SK-N-SH treated with all-trans-retinoic acid at 6 μM for 48 hours (cell line): ENCODE measurements at regions not wholly inside any gene's neighbourhood (a gene's known extent, or its start where the extent isn't known, plus 50 kb on each side); places are given as distances from the start of the nearest gene placed in this dataset.

Experiments
- ATAC-seq: fragments of 200-7000 bp; cut with Tn5 transposase; 3 replicates; pipeline ENCODE4 v1.9.1; 2020; ENCODE audit warnings: mild to moderate bottlenecking, moderate library complexity
- ARNTL ChIP-seq: fragments of 450-650 bp; formaldehyde crosslinking; IDR thresholded peaks from 2 replicates; pipeline ENCODE4 v1.5.0; 2020; ENCODE audit warnings: low read depth, mild to moderate bottlenecking, moderate library complexity, borderline replicate concordance
- BACH2 ChIP-seq: fragments of 250-450 bp; sonication (Bioruptor Pico); IDR thresholded peaks from 2 replicates; pipeline ENCODE4 v1.9.0; 2021; ENCODE audit warnings: mild to moderate bottlenecking, borderline replicate concordance
- CSDC2 ChIP-seq: fragments of 250-450 bp; sonication (Bioruptor Pico); IDR thresholded peaks from 2 replicates; pipeline ENCODE4 v1.5.0; 2020; ENCODE audit warnings: mild to moderate bottlenecking, moderate library complexity
- CSRNP3 ChIP-seq: fragments of 250-450 bp; sonication (Bioruptor Pico); IDR thresholded peaks from 2 replicates; pipeline ENCODE4 v1.5.1; 2021; ENCODE audit warnings: mild to moderate bottlenecking, moderate library complexity
- ESRRG ChIP-seq: fragments of 250-450 bp; sonication (Bioruptor Pico); IDR thresholded peaks from 2 replicates; pipeline ENCODE4 v1.6.1; 2021; ENCODE audit warnings: mild to moderate bottlenecking
- GLIS3 ChIP-seq: fragments of 250-450 bp; sonication (Bioruptor Pico); IDR thresholded peaks from 2 replicates; pipeline ENCODE4 v1.5.0; 2020; ENCODE audit warnings: mild to moderate bottlenecking, moderate library complexity
- ISL1 ChIP-seq: fragments of 250-450 bp; sonication (Bioruptor Pico); IDR thresholded peaks from 2 replicates; pipeline ENCODE4 v2.1.2; 2022; ENCODE audit warnings: mild to moderate bottlenecking, moderate library complexity
- OSR1 ChIP-seq: fragments of 250-450 bp; sonication (Bioruptor Pico); IDR thresholded peaks from 2 replicates; pipeline ENCODE4 v1.8.0; 2022; ENCODE audit warnings: moderate library complexity, mild to moderate bottlenecking, inconsistent platforms
- PATZ1 ChIP-seq: fragments of 250-450 bp; sonication (Bioruptor Pico); IDR thresholded peaks from 2 replicates; pipeline ENCODE4 v1.8.0; 2020; ENCODE audit warnings: mild to moderate bottlenecking, moderate library complexity, borderline replicate concordance
- POU6F1 ChIP-seq: fragments of 250-450 bp; sonication (Bioruptor Pico); IDR thresholded peaks from 2 replicates; pipeline ENCODE4 v1.8.0; 2021; ENCODE audit warnings: low read depth, mild to moderate bottlenecking, moderate library complexity, borderline replicate concordance
- PPARA ChIP-seq: fragments of 250-450 bp; sonication (Bioruptor Pico); IDR thresholded peaks from 2 replicates; pipeline ENCODE4 v1.5.0; 2020; ENCODE audit warnings: mild to moderate bottlenecking, borderline replicate concordance
- RARB ChIP-seq: fragments of 250-450 bp; sonication (Bioruptor Pico); IDR thresholded peaks from 2 replicates; pipeline ENCODE4 v1.8.0; 2021; ENCODE audit warnings: mild to moderate bottlenecking, moderate library complexity
- SNAI2 ChIP-seq: fragments of 250-450 bp; sonication (Bioruptor Pico); IDR thresholded peaks from 2 replicates; pipeline ENCODE4 v1.5.0; 2020; ENCODE audit warnings: mild to moderate bottlenecking, moderate library complexity
- TCF4 ChIP-seq: fragments of 250-450 bp; sonication (Bioruptor Pico); IDR thresholded peaks from 2 replicates; pipeline ENCODE4 v1.8.0; 2021; ENCODE audit warnings: mild to moderate bottlenecking, moderate library complexity, borderline replicate concordance
- TOX ChIP-seq: fragments of 250-450 bp; sonication (Bioruptor Pico); IDR thresholded peaks from 2 replicates; pipeline ENCODE4 v1.8.0; 2021; ENCODE audit warnings: mild to moderate bottlenecking, moderate library complexity, borderline replicate concordance
- TSHZ2 ChIP-seq: fragments of 250-450 bp; sonication (Bioruptor Pico); IDR thresholded peaks from 2 replicates; pipeline ENCODE4 v1.5.0; 2020; ENCODE audit warnings: mild to moderate bottlenecking, moderate library complexity
- ZC3H10 ChIP-seq: fragments of 250-450 bp; sonication (Bioruptor Pico); IDR thresholded peaks from 2 replicates; pipeline ENCODE4 v1.5.1; 2021; ENCODE audit warnings: mild to moderate bottlenecking, moderate library complexity
- ZFP3 ChIP-seq: fragments of 250-450 bp; sonication (Bioruptor Pico); IDR thresholded peaks from 2 replicates; pipeline ENCODE4 v1.5.0; 2020; ENCODE audit warnings: mild to moderate bottlenecking, moderate library complexity
- ZFP30 ChIP-seq: fragments of 450-650 bp; formaldehyde crosslinking; IDR thresholded peaks from 2 replicates; pipeline ENCODE4 v1.5.0; 2022; ENCODE audit warnings: mild to moderate bottlenecking, moderate library complexity
- ZNF70 ChIP-seq: fragments of 450-650 bp; formaldehyde crosslinking; IDR thresholded peaks from 2 replicates; pipeline ENCODE4 v1.5.0; 2020; ENCODE audit warnings: mild to moderate bottlenecking, moderate library complexity
- ZNF8 ChIP-seq: fragments of 450-650 bp; formaldehyde crosslinking; IDR thresholded peaks from 2 replicates; pipeline ENCODE4 v1.5.0; 2020; ENCODE audit warnings: mild to moderate bottlenecking, moderate library complexity

- ATAC-seq: no peak
Observed at GRCh38 chr14:34012978-34013720, 62.3 kb upstream of the EGLN3 start.

GRCh38 chr14:34012369-34012768 is 61.5 kb upstream of the EGLN3 start:
- no peak for ATAC-seq
- TF ChIP-seq RARB (CRISPR knock-in tag) (no peak), ESRRG (CRISPR knock-in tag) (no peak), OSR1 (CRISPR knock-in tag) (no peak), TOX (no peak), ISL1 (CRISPR knock-in tag) (no peak), TSHZ2 (CRISPR knock-in tag) (no peak), BACH2 (CRISPR knock-in tag) (no peak), ZFP3 (CRISPR knock-in tag) (no peak), PATZ1 (no peak), PPARA (CRISPR knock-in tag) (no peak), GLIS3 (CRISPR knock-in tag) (no peak), ARNTL (no peak)

More at GRCh38 chr14:34012978-34013720, 62.3 kb upstream of the EGLN3 start:
- TF ChIP-seq TCF4 (CRISPR knock-in tag) (no peak), ZNF70 (no peak), OSR1 (CRISPR knock-in tag) (no peak), ISL1 (CRISPR knock-in tag) (no peak), CSRNP3 (CRISPR knock-in tag) (no peak), SNAI2 (CRISPR knock-in tag) (no peak), ZNF8 (CRISPR knock-in tag) (no peak), ZFP3 (CRISPR knock-in tag) (no peak), CSDC2 (CRISPR knock-in tag) (no peak), ZFP30 (no peak), TSHZ2 (CRISPR knock-in tag) (no peak), POU6F1 (CRISPR knock-in tag) (no peak), ZC3H10 (CRISPR knock-in tag) (no peak), TOX (no peak), RARB (CRISPR knock-in tag) (no peak)
